GM19455 (cell line): ENCODE measurements at regions not wholly inside any gene's neighbourhood (a gene's known extent, or its start where the extent isn't known, plus 50 kb on each side); places are given as distances from the start of the nearest gene placed in this dataset.
"Not testable (repeated sequence)": the region's sequence is repeated elsewhere in the genome, so short reads cannot be mapped to it uniquely, and the experiment has no call there.

Experiments used
- ATAC-seq: cut with Tn5 transposase; IDR thresholded peaks from one replicate; pipeline ENCODE4 v1.9.1; 2021; ENCODE audit not compliant: unreplicated experiment

DNA sequence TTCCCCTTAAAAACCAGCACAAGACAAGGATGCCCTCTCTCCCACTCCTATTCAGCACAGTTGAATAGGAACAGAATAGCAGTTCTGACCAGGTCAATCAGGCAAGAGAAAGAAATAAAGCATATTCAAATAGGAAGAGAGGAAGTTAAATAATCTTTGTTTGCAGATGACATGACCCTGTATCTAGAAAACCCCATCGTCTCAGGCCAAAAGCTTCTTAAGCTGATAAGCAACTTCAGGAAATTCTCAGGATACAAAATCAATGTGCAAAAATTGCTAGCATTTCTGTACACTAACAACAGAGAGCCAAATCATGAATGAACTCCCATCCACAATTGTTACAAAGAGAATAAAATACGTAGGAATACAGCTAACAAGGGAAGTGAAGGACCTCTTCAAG lies 394.1 kb upstream of the NFIA start:
- not testable (repeated sequence) for ATAC-seq

DNA sequence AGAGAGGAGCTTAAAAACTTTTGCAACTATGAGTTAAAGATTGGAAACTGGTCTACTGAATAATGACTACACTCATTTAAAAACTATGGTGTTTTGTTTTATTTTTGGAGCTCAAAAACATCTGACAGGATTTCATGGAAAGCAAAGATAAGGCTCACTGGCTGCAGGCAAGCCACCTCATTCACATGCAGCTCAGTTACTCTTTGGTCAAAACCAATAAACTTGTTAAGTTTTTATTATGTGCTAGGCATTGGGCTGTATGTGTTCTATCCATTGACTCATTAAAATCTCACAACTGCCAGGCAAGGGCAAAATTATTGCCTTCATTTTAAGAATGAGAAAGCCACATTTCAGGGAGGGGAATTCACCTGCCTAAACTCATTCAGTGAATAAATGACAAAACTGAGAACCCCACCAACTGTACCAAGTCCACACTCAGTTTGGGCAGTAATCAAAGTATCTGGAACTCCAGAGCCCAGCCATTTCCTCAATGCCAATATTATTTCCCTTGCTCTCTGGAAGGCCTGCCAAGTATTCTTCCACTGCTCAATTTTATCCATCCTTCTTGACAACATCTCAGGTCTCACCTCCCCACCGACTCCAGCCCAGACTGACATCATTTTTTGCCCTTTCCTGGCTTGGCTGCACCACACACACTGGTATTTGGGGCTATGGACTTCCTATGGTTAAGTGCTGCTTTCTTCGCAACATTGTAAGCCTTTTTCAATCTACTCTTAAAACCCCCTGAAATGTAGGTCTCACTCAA lies 401.1 kb upstream of the NFIA start:
- no peak for ATAC-seq

DNA sequence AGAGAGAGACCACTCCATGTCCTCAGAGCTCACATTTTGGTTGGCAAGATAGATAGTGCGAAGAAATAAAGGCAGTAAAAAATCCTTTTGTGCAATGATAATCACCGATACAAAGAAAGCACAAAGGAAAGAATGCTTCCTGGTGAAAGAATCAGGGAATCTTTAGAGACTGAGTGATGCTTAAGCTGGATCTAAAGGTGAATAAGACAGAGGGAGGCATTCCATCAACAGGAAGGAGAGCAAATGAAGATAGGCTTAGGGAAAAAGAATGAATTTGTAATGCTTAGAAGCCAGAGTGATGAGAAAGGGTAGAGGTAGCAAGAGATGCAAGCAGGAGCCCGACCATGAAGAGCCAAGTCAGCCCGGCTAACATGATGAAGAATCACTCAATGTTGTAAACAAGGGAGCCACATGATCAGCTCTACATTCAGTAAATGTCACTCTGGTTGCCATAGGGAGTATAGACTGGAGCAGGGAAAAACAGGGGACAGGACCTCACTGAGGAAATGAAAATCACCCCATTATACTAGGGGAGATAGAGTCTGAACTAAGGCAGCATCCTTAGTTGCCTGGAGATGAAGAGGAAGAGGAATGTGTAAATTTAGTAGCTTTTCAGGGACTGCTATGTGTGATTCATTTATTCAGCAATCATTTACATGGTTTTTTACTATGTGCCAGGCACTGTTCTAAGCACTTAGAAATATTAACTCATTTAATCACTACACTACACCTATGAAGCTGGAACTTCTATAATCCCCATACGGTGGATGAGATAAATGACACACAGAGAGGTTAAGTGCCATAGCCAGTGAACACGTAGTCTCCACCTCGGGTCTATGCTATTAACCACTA lies 402.6 kb upstream of the NFIA start:
- ATAC-seq: no peak

DNA sequence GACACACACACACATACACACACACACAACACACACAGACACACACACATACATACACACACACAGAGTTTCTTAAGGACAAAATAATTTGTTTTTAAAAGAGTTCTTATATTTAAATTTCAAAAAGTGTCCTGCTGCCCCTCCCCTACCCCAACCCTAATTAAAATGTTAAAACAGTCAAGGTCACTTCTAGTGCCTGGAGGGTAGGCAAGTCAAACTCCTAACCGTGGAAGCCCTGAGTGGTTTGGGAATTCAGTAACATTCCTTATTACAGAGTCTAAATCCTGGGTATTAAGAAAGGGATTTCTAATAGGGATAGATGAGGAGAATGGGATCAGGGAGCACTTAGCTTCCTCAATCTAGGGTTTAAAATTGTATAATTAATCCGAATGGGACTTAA lies 403.6 kb upstream of the NFIA start:
- ATAC-seq: no peak

GRCh38 chr1:60678391-60678790 lies 404.0 kb upstream of the NFIA start:
- no peak for ATAC-seq

DNA sequence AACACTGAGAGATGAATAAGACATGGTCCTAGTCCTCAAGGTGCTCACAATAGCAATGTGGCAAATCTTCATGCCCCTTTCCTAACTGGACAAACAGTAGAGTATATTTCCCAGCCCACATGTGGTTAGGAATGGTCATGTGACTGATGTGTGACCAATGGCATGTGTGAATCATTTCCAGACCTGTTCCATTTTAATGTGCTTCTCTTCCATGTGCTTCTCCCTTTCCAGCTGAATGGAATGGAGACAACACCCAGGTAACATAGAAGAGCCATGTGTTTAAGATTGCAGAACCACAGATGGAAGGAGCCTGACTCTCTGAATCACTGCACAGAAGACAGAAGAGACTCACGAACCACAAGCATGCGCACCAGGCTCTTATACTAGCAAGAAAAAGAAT lies 409.9 kb upstream of the NFIA start:
- ATAC-seq: no peak

DNA sequence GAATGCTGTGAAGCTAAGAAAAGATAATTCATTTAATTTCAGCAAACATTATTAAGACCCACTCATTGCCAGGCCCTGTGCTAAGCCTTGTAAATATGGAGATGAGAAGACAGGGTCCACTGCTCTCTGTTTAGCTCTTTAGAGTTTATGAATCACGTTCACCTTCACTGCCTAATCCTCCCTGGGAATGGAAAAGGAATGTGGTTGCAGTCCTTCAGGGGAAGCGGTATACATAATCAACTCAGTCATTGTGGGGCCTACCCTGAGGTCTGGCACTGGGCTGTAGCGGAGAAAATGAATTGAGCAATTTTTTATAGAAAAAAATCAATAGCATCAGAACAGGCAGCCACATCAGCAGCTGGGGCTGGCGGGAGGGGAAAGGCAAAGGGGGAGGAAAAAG lies 412.1 kb upstream of the NFIA start:
- no peak for ATAC-seq

DNA sequence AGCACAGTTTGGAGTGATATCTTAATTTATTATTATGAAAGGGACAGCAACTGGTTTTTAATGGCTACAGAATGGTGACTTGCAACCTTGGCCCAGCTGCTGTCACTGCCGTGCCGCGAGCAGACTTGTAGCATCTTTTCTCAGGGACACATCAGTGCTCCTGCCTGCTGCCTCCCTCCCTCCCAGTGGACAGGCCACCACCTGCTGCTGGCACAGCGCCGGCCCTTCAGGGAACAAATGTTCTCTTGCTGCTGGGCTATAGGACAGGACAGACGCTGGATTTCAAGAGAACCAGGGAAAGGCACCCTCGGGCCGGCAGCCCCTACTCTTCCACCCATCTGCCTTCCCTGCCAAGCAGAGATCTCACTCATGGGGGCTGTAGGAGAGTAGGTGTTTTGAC lies 413.8 kb upstream of the NFIA start:
- no peak for ATAC-seq

- no peak for ATAC-seq
Observed at GRCh38 chr1:60665311-60665710, 417.1 kb upstream of the NFIA start.

- no peak for ATAC-seq
Observed at GRCh38 chr1:60664086-60664625, 418.2 kb upstream of the NFIA start.

GRCh38 chr1:60662486-60663044 lies 419.8 kb upstream of the NFIA start:
- ATAC-seq: no peak

- ATAC-seq: no peak
Observed at GRCh38 chr1:60657926-60658325, 424.4 kb upstream of the NFIA start.

- no peak for ATAC-seq
Observed at GRCh38 chr1:60655679-60656355, 426.5 kb upstream of the NFIA start.

DNA sequence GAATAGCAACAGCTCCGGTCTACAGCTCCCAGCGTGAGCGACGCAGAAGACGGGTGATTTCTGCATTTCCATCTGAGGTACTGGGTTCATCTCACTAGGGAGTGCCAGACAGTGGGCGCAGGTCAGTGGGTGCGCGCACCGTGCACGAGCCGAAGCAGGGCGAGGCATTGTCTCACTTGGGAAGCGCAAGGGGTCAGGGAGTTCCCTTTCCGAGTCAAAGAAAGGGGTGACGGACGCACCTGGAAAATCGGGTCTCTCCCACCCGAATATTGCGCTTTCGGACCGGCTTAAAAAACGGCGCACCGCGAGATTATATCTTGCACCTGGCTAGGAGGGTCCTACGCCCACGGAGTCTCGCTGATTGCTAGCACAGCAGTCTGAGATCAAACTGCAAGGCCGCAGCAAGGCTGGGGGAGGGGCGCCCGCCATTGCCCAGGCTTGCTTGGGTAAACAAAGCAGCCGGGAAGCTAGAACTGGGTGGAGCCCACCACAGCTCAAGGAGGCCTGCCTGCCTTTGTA lies 442.3 kb upstream of the NFIA start:
- not testable (repeated sequence) for ATAC-seq

DNA sequence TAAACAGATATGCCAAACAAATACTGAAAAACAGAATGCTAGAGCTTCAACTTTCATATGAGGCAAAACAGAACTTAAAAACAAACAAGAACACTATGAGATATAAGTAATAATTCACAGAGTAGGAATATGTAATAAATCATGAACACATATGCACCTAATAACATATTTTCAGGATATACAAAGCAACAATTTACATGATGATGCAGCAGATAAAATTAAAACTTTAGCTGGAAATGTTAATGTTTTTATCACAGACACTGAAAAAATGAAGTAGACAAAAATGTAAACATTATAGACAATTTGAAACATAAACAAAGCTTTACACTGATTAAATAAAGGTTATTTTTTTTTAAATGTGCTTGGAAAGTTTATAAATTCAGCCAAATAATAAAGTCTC lies 443.1 kb upstream of the NFIA start:
- ATAC-seq: no peak

DNA sequence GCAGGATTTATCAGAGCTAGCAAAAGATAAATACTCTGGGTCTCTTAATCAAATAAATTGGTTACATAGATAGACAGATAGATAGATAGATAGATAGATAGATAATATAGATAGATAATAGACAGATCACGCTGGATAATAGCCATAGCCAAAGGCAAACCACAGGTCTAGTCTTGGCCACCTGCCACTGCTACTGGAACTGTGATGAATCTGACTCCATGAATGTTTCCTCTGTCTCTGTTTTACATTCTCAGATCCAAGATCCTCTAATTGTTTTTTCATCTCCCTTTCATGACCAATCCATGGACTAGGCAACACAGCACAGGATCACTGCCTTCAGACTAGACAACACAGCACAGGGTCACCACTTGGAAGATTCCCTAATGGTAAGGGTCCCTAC lies 444.7 kb upstream of the NFIA start:
- ATAC-seq: no peak

GRCh38 chr1:60636946-60637345 lies 445.4 kb upstream of the NFIA start:
- no peak for ATAC-seq

DNA sequence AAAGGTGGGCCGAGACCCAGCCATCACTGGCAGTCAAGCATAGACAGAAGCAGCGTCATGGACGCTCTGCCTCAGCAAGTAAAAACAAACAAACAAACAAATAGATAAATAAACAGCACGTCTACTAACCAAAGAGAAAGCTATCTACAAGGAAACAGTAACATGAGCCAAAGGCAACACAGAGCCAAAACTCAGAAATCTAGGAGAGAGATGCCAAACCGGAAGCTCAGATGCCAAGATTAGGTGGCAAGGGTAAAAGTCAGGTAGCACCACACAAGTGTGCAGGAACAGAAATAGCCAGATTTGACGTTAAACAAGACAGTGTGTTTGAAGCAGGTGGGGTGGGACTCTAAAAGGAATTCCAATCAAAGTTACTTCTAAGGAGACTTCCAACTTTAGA lies 448.3 kb upstream of the NFIA start:
- ATAC-seq: no peak

DNA sequence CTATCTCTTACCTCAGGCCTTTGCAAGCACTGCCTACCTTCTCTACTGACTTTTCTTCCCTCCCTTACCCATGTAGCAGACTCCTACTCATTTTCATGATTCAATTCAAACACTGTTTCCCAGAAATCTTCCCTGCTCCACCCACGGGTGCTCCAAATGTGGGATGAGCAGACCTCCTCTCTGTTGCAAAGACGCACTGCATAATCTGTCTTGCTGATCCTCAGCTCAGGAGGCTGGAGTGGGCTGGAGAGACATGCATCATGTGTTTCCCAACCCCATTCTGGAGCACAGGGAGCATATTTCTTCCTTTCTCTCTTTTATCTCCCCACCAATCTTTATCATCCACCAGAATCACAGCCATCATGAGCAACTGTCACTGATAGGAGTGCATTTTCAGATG lies 459.9 kb upstream of the NFIA start:
- ATAC-seq: no peak

GRCh38 chr1:60621368-60621851 lies 461.0 kb upstream of the NFIA start:
- ATAC-seq: no peak

GRCh38 chr1:60620087-60620486 lies 462.3 kb upstream of the NFIA start:
- no peak for ATAC-seq
